ENCODE measurements at regions not wholly inside any gene's neighbourhood (a gene's known extent, or its start where the extent isn't known, plus 50 kb on each side); places are given as distances from the start of the nearest gene placed in this dataset.

DNA sequence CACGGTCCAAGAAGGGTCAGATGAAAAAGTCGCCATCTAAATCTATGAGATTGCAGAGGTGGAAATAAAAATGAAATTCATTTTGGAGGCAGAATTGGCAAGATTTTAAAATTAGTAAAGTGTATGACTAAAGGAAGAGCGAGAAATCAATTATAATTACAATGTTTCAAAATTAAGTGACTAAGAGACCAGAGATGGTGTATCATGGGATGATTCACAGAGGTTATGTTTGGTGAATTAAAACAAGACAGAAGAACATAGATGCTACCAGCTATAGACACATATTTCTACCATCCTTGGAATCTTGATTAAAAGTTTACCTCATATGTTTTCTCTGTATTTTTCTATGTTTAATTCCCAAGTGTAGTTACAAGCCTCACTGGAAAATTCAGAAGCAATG lies 308.9 kb upstream of the DNAJC19 start:
- H3K9me3 ChIP-seq (ENCODE audit: control insufficient read depth in 5 of 5, low read length in 5 of 5) = no peaks in the 10 kb centered on the region

GRCh38 chr3:181292984-181293383 lies 303.4 kb upstream of the DNAJC19 start:
- Histone ChIP-seq H3K9ac (ENCODE audit: low read length in 5 of 5) (no peak overlapping the region), H3K4me1 (ENCODE audit: control insufficient read depth in 5 of 5, insufficient read depth in 5 of 5, low read length in 5 of 5) (no peaks in the 10 kb centered on the region), H3K27ac (ENCODE audit: low read depth, low read length) (no peak overlapping the region), H3K36me3 (ENCODE audit: control insufficient read depth in 5 of 5, insufficient read depth in 5 of 5, low read length in 5 of 5) (no peaks in the 10 kb centered on the region), H3K9me3 (ENCODE audit: control insufficient read depth in 5 of 5, low read length in 5 of 5) (no peaks in the 10 kb centered on the region), H3K27me3 (ENCODE audit: control insufficient read depth in 5 of 5, insufficient read depth in 4 of 5, low read length in 5 of 5) (no peaks in the 10 kb centered on the region), H3K4me3 (ENCODE audit: low read depth in 1 of 5, low read length in 5 of 5) (no peak overlapping the region)

More for the DNA sequence above, 308.9 kb upstream of the DNAJC19 start:
- Histone ChIP-seq H3K27me3 (ENCODE audit: control insufficient read depth in 5 of 5, insufficient read depth in 4 of 5, low read length in 5 of 5) (no peaks in the 10 kb centered on the region), H3K9ac (ENCODE audit: low read length in 5 of 5) (no peak overlapping the region), H3K4me3 (ENCODE audit: low read depth in 1 of 5, low read length in 5 of 5) (no peak overlapping the region), H3K4me1 (ENCODE audit: control insufficient read depth in 5 of 5, insufficient read depth in 5 of 5, low read length in 5 of 5) (no peaks in the 10 kb centered on the region), H3K27ac (ENCODE audit: low read depth, low read length) (no peak overlapping the region), H3K36me3 (ENCODE audit: control insufficient read depth in 5 of 5, insufficient read depth in 5 of 5, low read length in 5 of 5) (no peaks in the 10 kb centered on the region)

DNA sequence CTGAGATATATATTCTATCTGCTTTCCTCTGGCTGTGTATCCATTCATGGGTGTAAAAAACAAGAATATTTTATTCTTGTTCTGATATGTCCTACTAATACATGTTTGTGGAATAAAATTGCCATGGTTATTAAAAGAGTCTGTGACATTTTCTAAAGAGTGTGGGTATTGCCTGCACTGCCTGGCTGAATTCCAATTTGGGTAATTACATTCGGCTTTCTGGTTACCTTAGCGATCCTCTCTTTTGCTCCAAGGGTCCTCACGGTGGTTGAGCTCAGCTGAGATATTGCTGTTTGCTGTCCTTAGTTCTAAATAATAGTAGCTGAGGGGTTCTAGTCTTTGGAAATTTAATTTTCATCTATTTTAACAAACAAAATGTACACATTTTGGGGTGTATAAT lies 301.4 kb upstream of the DNAJC19 start:
- Histone ChIP-seq H3K27ac (ENCODE audit: low read depth, low read length) (no peak overlapping the region), H3K4me3 (ENCODE audit: low read depth in 1 of 5, low read length in 5 of 5) (no peak overlapping the region), H3K4me1 (ENCODE audit: control insufficient read depth in 5 of 5, insufficient read depth in 5 of 5, low read length in 5 of 5) (no peaks in the 10 kb centered on the region), H3K9me3 (ENCODE audit: control insufficient read depth in 5 of 5, low read length in 5 of 5) (no peaks in the 10 kb centered on the region), H3K9ac (ENCODE audit: low read length in 5 of 5) (no peak overlapping the region), H3K27me3 (ENCODE audit: control insufficient read depth in 5 of 5, insufficient read depth in 4 of 5, low read length in 5 of 5) (no peaks in the 10 kb centered on the region), H3K36me3 (ENCODE audit: control insufficient read depth in 5 of 5, insufficient read depth in 5 of 5, low read length in 5 of 5) (no peaks in the 10 kb centered on the region)

DNA sequence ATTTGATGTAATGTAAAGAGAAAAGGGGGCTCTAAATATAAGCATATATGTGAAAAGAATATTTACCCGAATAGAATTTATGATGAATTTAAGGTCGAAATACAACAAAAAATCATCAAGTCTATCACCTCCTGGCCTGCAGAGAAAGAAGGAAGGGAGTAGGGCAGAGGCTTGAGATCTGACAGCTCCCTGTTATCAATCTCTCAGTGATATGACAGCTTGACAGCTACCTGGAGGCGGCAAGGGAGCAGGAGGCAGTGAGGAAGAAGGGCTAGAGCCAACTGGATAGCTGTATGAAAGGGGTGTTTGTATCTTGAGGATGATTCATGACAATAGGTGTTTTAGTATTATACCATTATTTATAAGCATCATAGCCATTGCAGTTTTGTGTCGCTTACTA lies 299.8 kb upstream of the DNAJC19 start:
- H3K9ac ChIP-seq (ENCODE audit: low read length in 5 of 5) = no peak overlapping the region
- H3K27me3 ChIP-seq (ENCODE audit: control insufficient read depth in 5 of 5, insufficient read depth in 4 of 5, low read length in 5 of 5) = no peaks in the 10 kb centered on the region
- no peaks in the 10 kb centered on the region for H3K9me3 ChIP-seq (ENCODE audit: control insufficient read depth in 5 of 5, low read length in 5 of 5)
- H3K36me3 ChIP-seq (ENCODE audit: control insufficient read depth in 5 of 5, insufficient read depth in 5 of 5, low read length in 5 of 5) = no peaks in the 10 kb centered on the region
- no peaks in the 10 kb centered on the region for H3K4me1 ChIP-seq (ENCODE audit: control insufficient read depth in 5 of 5, insufficient read depth in 5 of 5, low read length in 5 of 5)
- no peak overlapping the region for H3K4me3 ChIP-seq (ENCODE audit: low read depth in 1 of 5, low read length in 5 of 5)
- no peak overlapping the region for H3K27ac ChIP-seq (ENCODE audit: low read depth, low read length)

- H3K27ac ChIP-seq (ENCODE audit: low read depth, low read length) = no peak overlapping the region
- H3K9me3 ChIP-seq (ENCODE audit: control insufficient read depth in 5 of 5, low read length in 5 of 5) = no peaks in the 10 kb centered on the region
- no peaks in the 10 kb centered on the region for H3K36me3 ChIP-seq (ENCODE audit: control insufficient read depth in 5 of 5, insufficient read depth in 5 of 5, low read length in 5 of 5)
- no peaks in the 10 kb centered on the region for H3K4me1 ChIP-seq (ENCODE audit: control insufficient read depth in 5 of 5, insufficient read depth in 5 of 5, low read length in 5 of 5)
- no peak overlapping the region for H3K9ac ChIP-seq (ENCODE audit: low read length in 5 of 5)
- H3K4me3 ChIP-seq (ENCODE audit: low read depth in 1 of 5, low read length in 5 of 5) = no peak overlapping the region
- no peaks in the 10 kb centered on the region for H3K27me3 ChIP-seq (ENCODE audit: control insufficient read depth in 5 of 5, insufficient read depth in 4 of 5, low read length in 5 of 5)
These were observed 298.6 kb upstream of the DNAJC19 start for GRCh38 chr3:181288145-181288544.

DNA sequence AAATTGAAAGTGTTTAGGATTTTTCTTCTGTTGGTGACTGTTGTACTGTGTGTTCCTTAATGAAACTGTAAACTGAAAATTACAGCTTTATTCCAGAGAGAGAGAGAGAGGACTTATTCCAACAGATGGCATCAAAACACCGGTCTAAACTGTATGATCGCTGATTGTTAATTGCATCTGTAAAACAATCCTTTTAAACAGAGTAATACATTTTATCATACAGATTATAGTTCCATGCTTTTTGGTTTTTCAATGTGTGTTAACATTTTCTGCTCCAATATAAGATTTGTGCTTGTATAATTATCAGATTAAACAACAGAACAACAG lies 289.7 kb upstream of the DNAJC19 start:
- Histone ChIP-seq H3K4me3 (ENCODE audit: low read depth in 1 of 5, low read length in 5 of 5) (no peak overlapping the region), H3K9ac (ENCODE audit: low read length in 5 of 5) (no peak overlapping the region), H3K27ac (ENCODE audit: low read depth, low read length) (no peak overlapping the region), H3K4me1 (ENCODE audit: control insufficient read depth in 5 of 5, insufficient read depth in 5 of 5, low read length in 5 of 5) (no peaks in the 10 kb centered on the region), H3K27me3 (ENCODE audit: control insufficient read depth in 5 of 5, insufficient read depth in 4 of 5, low read length in 5 of 5) (no peaks in the 10 kb centered on the region), H3K36me3 (ENCODE audit: control insufficient read depth in 5 of 5, insufficient read depth in 5 of 5, low read length in 5 of 5) (no peaks in the 10 kb centered on the region), H3K9me3 (ENCODE audit: control insufficient read depth in 5 of 5, low read length in 5 of 5) (no peaks in the 10 kb centered on the region)

DNA sequence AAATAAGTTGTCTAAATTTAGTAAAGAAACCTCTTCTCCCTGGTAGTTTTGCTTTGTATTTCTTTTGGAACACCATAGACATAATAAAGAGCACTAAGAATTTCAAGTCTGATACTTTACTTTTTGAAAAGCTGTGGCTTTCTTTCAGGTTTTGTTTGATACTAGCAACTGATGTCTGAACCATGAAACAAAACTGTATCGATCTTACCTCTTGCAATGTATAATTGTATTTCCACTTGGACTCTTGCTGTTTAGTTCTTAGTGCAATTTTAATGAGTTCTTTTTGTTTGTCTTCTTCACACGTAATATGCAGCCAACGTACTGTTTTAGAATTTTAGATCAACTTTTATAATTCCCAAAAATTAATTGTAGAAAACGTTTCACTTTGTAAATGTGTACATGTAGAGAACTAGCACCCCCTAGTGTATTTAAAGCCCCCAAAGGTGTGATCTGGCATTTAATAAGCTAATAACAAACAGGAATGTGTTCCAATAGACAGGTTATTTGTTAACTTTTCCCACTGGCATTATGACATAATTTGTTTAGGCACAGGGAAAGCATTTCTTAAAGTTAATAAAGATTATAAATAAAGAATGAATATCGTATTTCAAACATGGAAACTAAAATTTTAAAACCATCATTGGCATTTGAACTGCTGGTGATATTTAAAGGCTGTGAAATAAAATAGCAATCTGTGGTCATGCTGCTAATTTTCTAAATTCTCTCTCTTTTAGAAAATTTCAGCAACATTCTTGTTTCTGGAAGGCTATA lies 289.1 kb upstream of the DNAJC19 start:
- Histone ChIP-seq H3K9me3 (ENCODE audit: control insufficient read depth in 5 of 5, low read length in 5 of 5) (no peaks in the 10 kb centered on the region), H3K9ac (ENCODE audit: low read length in 5 of 5) (no peak overlapping the region), H3K4me3 (ENCODE audit: low read depth in 1 of 5, low read length in 5 of 5) (no peak overlapping the region)

GRCh38 chr3:181276358-181276896 lies 286.9 kb upstream of the DNAJC19 start:
- Histone ChIP-seq H3K9ac (ENCODE audit: low read length in 5 of 5) (no peak overlapping the region), H3K36me3 (ENCODE audit: control insufficient read depth in 5 of 5, insufficient read depth in 5 of 5, low read length in 5 of 5) (no peaks in the 10 kb centered on the region), H3K27me3 (ENCODE audit: control insufficient read depth in 5 of 5, insufficient read depth in 4 of 5, low read length in 5 of 5) (no peaks in the 10 kb centered on the region), H3K27ac (ENCODE audit: low read depth, low read length) (no peak overlapping the region), H3K4me3 (ENCODE audit: low read depth in 1 of 5, low read length in 5 of 5) (no peak overlapping the region), H3K9me3 (ENCODE audit: control insufficient read depth in 5 of 5, low read length in 5 of 5) (no peaks in the 10 kb centered on the region), H3K4me1 (ENCODE audit: control insufficient read depth in 5 of 5, insufficient read depth in 5 of 5, low read length in 5 of 5) (no peaks in the 10 kb centered on the region)

More for the DNA sequence above, 289.1 kb upstream of the DNAJC19 start:
- Histone ChIP-seq H3K27ac (ENCODE audit: low read depth, low read length) (no peak overlapping the region), H3K27me3 (ENCODE audit: control insufficient read depth in 5 of 5, insufficient read depth in 4 of 5, low read length in 5 of 5) (no peaks in the 10 kb centered on the region), H3K36me3 (ENCODE audit: control insufficient read depth in 5 of 5, insufficient read depth in 5 of 5, low read length in 5 of 5) (no peaks in the 10 kb centered on the region), H3K4me1 (ENCODE audit: control insufficient read depth in 5 of 5, insufficient read depth in 5 of 5, low read length in 5 of 5) (no peaks in the 10 kb centered on the region)

GRCh38 chr3:181274025-181274424 lies 284.5 kb upstream of the DNAJC19 start:
- Histone ChIP-seq H3K9ac (ENCODE audit: low read length in 5 of 5) (no peak overlapping the region), H3K9me3 (ENCODE audit: control insufficient read depth in 5 of 5, low read length in 5 of 5) (no peaks in the 10 kb centered on the region), H3K4me3 (ENCODE audit: low read depth in 1 of 5, low read length in 5 of 5) (no peak overlapping the region), H3K4me1 (ENCODE audit: control insufficient read depth in 5 of 5, insufficient read depth in 5 of 5, low read length in 5 of 5) (no peaks in the 10 kb centered on the region), H3K27me3 (ENCODE audit: control insufficient read depth in 5 of 5, insufficient read depth in 4 of 5, low read length in 5 of 5) (no peaks in the 10 kb centered on the region), H3K27ac (ENCODE audit: low read depth, low read length) (no peak overlapping the region), H3K36me3 (ENCODE audit: control insufficient read depth in 5 of 5, insufficient read depth in 5 of 5, low read length in 5 of 5) (no peaks in the 10 kb centered on the region)

- no peak overlapping the region for H3K27ac ChIP-seq (ENCODE audit: low read depth, low read length)
- H3K9ac ChIP-seq (ENCODE audit: low read length in 5 of 5) = no peak overlapping the region
- H3K4me3 ChIP-seq (ENCODE audit: low read depth in 1 of 5, low read length in 5 of 5) = no peak overlapping the region
- no peaks in the 10 kb centered on the region for H3K4me1 ChIP-seq (ENCODE audit: control insufficient read depth in 5 of 5, insufficient read depth in 5 of 5, low read length in 5 of 5)
- H3K9me3 ChIP-seq (ENCODE audit: control insufficient read depth in 5 of 5, low read length in 5 of 5) = no peaks in the 10 kb centered on the region
- H3K36me3 ChIP-seq (ENCODE audit: control insufficient read depth in 5 of 5, insufficient read depth in 5 of 5, low read length in 5 of 5) = no peaks in the 10 kb centered on the region
- no peaks in the 10 kb centered on the region for H3K27me3 ChIP-seq (ENCODE audit: control insufficient read depth in 5 of 5, insufficient read depth in 4 of 5, low read length in 5 of 5)
These were observed 277.8 kb upstream of the DNAJC19 start for GRCh38 chr3:181267312-181267711.
